K562 (cell line): ENCODE measurements at regions not wholly inside any gene's neighbourhood (a gene's known extent, or its start where the extent isn't known, plus 50 kb on each side); places are given as distances from the start of the nearest gene placed in this dataset.

ENCODE experiments used
- ATAC-seq: fragments of 200-7000 bp; cut with Tn5 transposase; 3 replicates; pipeline ENCODE4 v1.9.1; 2020; ENCODE audit warnings: moderate library complexity
- BruUV-seq: library from RNA; stranded (reverse); fragments of 400-500 nt; replicated peaks from 2 replicates; lab custom pipeline; 2021; lab: Mats Ljungman, UMichigan
- CTCF ChIA-PET: fragments of 300-600 bp; formaldehyde crosslinking; extraction: SDS; loops from one replicate; lab custom pipeline; 2021; ENCODE audit warnings: low intra/inter-chr PET ratio; lab: Yijun Ruan, JAX
- POLR2A ChIA-PET: fragments of 300-600, 350-650 bp; sonication (Branson Sonifier 250); formaldehyde crosslinking; extraction: SDS; loops from one replicate; lab custom pipeline; 2021; ENCODE audit warnings: antibody characterized with exemption, inconsistent platforms; lab: Yijun Ruan, JAX
- DNase-seq, 4 experiments: peaks; one replicate each; pipeline versions ENCODE4 v3.0.0 to v3.0.0-alpha.2; 2011 to 2018; ENCODE audit warnings: low spot score in 3 of 4, mixed read lengths in 3 of 4; ENCODE audit errors: extremely low read depth in 1 of 4
- FAIRE-seq: peaks from 2 replicates; lab custom pipeline; 2011; peaks lifted over from hg19 to GRCh38; lab: Jason Lieb, UNC
- H2AFZ ChIP-seq: 2 replicates; pipeline ENCODE4 v1.6.0; 2011; ENCODE audit warnings: low read depth, low read length, control low read depth, inconsistent platforms
- H3K27ac ChIP-seq: fragments of 200-600 bp; 3 replicates; pipeline ENCODE4 v1.8.0; 2011; ENCODE audit warnings: low read depth, mild to moderate bottlenecking, control low read depth, inconsistent platforms, low read length, moderate library complexity, mixed read lengths; ENCODE audit errors: extremely low read depth
- H3K27me3 ChIP-seq, 2 experiments: fragments of 300-600 bp in 1 of 2; 2 replicates in 1 of 2; 3 replicates in 1 of 2; pipeline versions ENCODE4 v1.6.0 to v1.8.0; 2011; ENCODE audit warnings: inconsistent platforms in 2 of 2, low read length in 2 of 2, mild to moderate bottlenecking in 1 of 2, mixed read lengths in 1 of 2, moderate library complexity in 1 of 2; ENCODE audit not compliant: control insufficient read depth in 2 of 2, insufficient read depth in 2 of 2
- H3K36me3 ChIP-seq: fragments of 300-600 bp; 3 replicates; pipeline ENCODE4 v1.8.0; 2011; ENCODE audit warnings: mild to moderate bottlenecking, low read length, inconsistent platforms; ENCODE audit not compliant: control insufficient read depth, insufficient read depth
- H3K4me1 ChIP-seq, 2 experiments: fragments of 200-600 bp in 1 of 2; replicated peaks in 1 of 2; 2 replicates in 1 of 2; 3 replicates in 1 of 2; pipeline versions ENCODE4 v1.5.1 to v1.8.0; 2011; ENCODE audit warnings: inconsistent platforms in 2 of 2, low read length in 2 of 2, mild to moderate bottlenecking in 1 of 2, mixed read lengths in 1 of 2, moderate library complexity in 1 of 2; ENCODE audit not compliant: control insufficient read depth in 2 of 2, insufficient read depth in 2 of 2
- H3K4me2 ChIP-seq: 2 replicates; pipeline ENCODE4 v1.6.1; 2011; ENCODE audit warnings: low read length, control low read depth, inconsistent platforms, mixed read lengths; ENCODE audit not compliant: insufficient read depth
- H3K4me3 ChIP-seq: fragments of 200-600 bp; sonication (generic), shearing (Covaris generic); 2 replicates; pipeline ENCODE4 v1.5.1; 2016; ENCODE audit warnings: control low read depth, inconsistent platforms
- H3K79me2 ChIP-seq: fragments of 200-600 bp; 3 replicates; pipeline ENCODE4 v1.8.0; 2011; ENCODE audit warnings: low read length, inconsistent platforms; ENCODE audit not compliant: control insufficient read depth, insufficient read depth
- H3K9ac ChIP-seq, 2 experiments: 2 replicates each; pipeline versions ENCODE4 v1.6.0 to v1.6.1; 2011; ENCODE audit warnings: low read depth in 2 of 2, low read length in 2 of 2, control low read depth in 1 of 2, inconsistent platforms in 1 of 2, mild to moderate bottlenecking in 1 of 2, mixed read lengths in 1 of 2; ENCODE audit not compliant: insufficient read depth in 1 of 2
- H3K9me1 ChIP-seq: one replicate; pipeline ENCODE4 v1.6.0; 2011; ENCODE audit warnings: inconsistent platforms, mild to moderate bottlenecking, low read length, moderate library complexity; ENCODE audit not compliant: control insufficient read depth, insufficient read depth
- H3K9me3 ChIP-seq: replicated peaks from 2 replicates; pipeline ENCODE4 v1.5.1; 2011; ENCODE audit warnings: low read depth, low read length, inconsistent platforms; ENCODE audit not compliant: control insufficient read depth, insufficient read depth
- H4K20me1 ChIP-seq: replicated peaks from 2 replicates; pipeline ENCODE4 v1.6.1; 2011; ENCODE audit warnings: low read length, inconsistent platforms, mixed read lengths; ENCODE audit not compliant: control insufficient read depth, insufficient read depth
- CHCHD3 ChIP-seq: fragments of 250-450 bp; sonication (Bioruptor Pico); IDR thresholded peaks from 2 replicates; pipeline ENCODE4 v2.1.2; 2022; ENCODE audit warnings: mild to moderate bottlenecking
- EGR1 ChIP-seq: fragments of 450-650 bp; conservative IDR thresholded peaks from 2 replicates; pipeline ENCODE4 v1.6.1; 2017; ENCODE audit warnings: mild to moderate bottlenecking
- FOXA3 ChIP-seq, 2 experiments: fragments of 450-650 bp in 1 of 2; sonication (generic) in 1 of 2; formaldehyde crosslinking; IDR thresholded peaks in 1 of 2; conservative IDR thresholded peaks in 1 of 2; 2 replicates each; pipeline versions ENCODE4 v1.4.0 to v1.8.0; 2020 to 2022; ENCODE audit warnings: mild to moderate bottlenecking in 2 of 2, missing genetic modification reagents in 1 of 2
- HNRNPLL ChIP-seq: fragments of 200-400 bp; formaldehyde crosslinking; IDR thresholded peaks from 2 replicates; pipeline ENCODE4 v1.6.1; 2017; ENCODE audit warnings: low read length, low read depth, mild to moderate bottlenecking; ENCODE audit not compliant: poor library complexity, severe bottlenecking
- LCOR ChIP-seq: sonication (generic); formaldehyde crosslinking; IDR thresholded peaks from 2 replicates; pipeline ENCODE4 v1.8.0; 2022; ENCODE audit warnings: mild to moderate bottlenecking, missing genetic modification reagents
- NCOA2 ChIP-seq, 2 experiments: fragments of 450-650 bp; IDR thresholded peaks; 2 replicates each; pipeline ENCODE4 v1.6.1; 2018; ENCODE audit warnings: mild to moderate bottlenecking in 2 of 2, moderate library complexity in 1 of 2; ENCODE audit not compliant: partially characterized antibody in 2 of 2
- NCOA4 ChIP-seq: fragments of 450-650 bp; IDR thresholded peaks from 2 replicates; pipeline ENCODE4 v1.6.1; 2018; ENCODE audit warnings: mild to moderate bottlenecking; ENCODE audit not compliant: partially characterized antibody
- NFE2 ChIP-seq: IDR thresholded peaks from 2 replicates; pipeline ENCODE4 v1.6.1; 2014; ENCODE audit warnings: antibody characterized with exemption, low read depth
- POLR2AphosphoS5 ChIP-seq: IDR thresholded peaks from 2 replicates; pipeline ENCODE4 v1.6.1; 2011; ENCODE audit warnings: mild to moderate bottlenecking, low read depth, low read length, moderate library complexity; ENCODE audit not compliant: control insufficient read depth, insufficient read depth
- ZNF124 ChIP-seq: sonication (generic); formaldehyde crosslinking; IDR thresholded peaks from 2 replicates; pipeline ENCODE4 v1.8.1; 2022; ENCODE audit warnings: missing genetic modification reagents
- ZNF431 ChIP-seq: sonication (generic); formaldehyde crosslinking; IDR thresholded peaks from 2 replicates; pipeline ENCODE4 v1.8.0; 2022; ENCODE audit warnings: mild to moderate bottlenecking, missing genetic modification reagents
- ZNF695 ChIP-seq: fragments of 450-650 bp; formaldehyde crosslinking; IDR thresholded peaks from 2 replicates; pipeline ENCODE4 v1.4.0; 2020; ENCODE audit warnings: mild to moderate bottlenecking, moderate library complexity
- WGBS: fragments of 100-300 bp; shearing (Covaris generic); methylation state at CpG from one replicate; pipeline ENCODE4 v1.1.6; 2016; ENCODE audit warnings: low coverage, mixed read lengths; ENCODE audit not compliant: insufficient coverage; ENCODE audit errors: missing lambda C conversion rate; 5-methylcytosine and 5-hydroxymethylcytosine counted together
- in situ Hi-C: fragments of 300-500 bp; cut with MboI; formaldehyde crosslinking; loops from 4 replicates; pipeline ENCODE4 v1.15.0; 2018; ENCODE audit warnings: inconsistent platforms, mixed read lengths
- intact Hi-C: fragments of 100-400 bp; cut with micrococcal nuclease; formaldehyde crosslinking; loops from 2 replicates; pipeline ENCODE4 v1.14.2; 2022
- TF ChIP-seq, protein P1 (sequence below): IDR thresholded peaks from 3 replicates; pipeline ENCODE4 v1.6.1; 2011; ENCODE audit warnings: borderline replicate concordance, mild to moderate bottlenecking, moderate library complexity; ENCODE audit not compliant: insufficient read length; ENCODE audit errors: extremely low read depth
- TF ChIP-seq, protein P2 (sequence below): sonication (generic); formaldehyde crosslinking; IDR thresholded peaks from 2 replicates; pipeline ENCODE4 v1.8.1; 2023; ENCODE audit warnings: mild to moderate bottlenecking, missing genetic modification reagents, moderate library complexity

DNA sequence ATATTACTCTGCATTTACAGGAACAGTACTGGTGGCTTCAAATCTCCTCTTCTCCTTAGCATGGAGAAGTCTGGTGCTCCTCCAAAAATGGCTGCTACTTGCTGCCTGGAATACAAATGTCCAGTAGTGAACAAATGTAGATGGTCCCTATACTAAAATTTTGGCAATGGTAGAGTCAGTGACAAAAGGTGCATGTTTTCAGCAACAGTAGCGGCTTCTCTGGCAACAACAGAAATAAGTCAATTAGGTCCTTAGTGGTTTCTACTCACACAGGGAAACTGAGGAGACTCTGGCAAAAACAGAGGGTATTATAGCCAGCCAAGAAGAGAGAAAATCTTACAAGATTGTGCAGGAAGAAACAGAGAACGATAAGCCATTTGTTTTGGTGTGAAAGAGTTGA, 1368.4 kb upstream of the ADGRL3 start:
- no peak overlapping the region for H3K9ac ChIP-seq
- FAIRE-seq (no peak), DNase-seq (no peak), ATAC-seq (no peak)
- no peak overlapping the region for H3K4me2 ChIP-seq
- ChIA-PET CTCF (no interaction called here), POLR2A (no interaction called here)
- no peak overlapping the region for H2AFZ ChIP-seq
- no peaks in the 10 kb centered on the region for H3K27me3 ChIP-seq
- no peaks in the 10 kb centered on the region for H3K9me1 ChIP-seq
- H3K79me2 ChIP-seq: no peaks in the 10 kb centered on the region
- H3K27ac ChIP-seq: no peak overlapping the region
- H3K4me3 ChIP-seq: no peak overlapping the region
- H4K20me1 ChIP-seq: no peaks in the 10 kb centered on the region
- no peaks in the 10 kb centered on the region for H3K36me3 ChIP-seq
- H3K9me3 ChIP-seq: no peaks in the 10 kb centered on the region; the same call in 1 of the 2 replicates
- intact Hi-C loops (no loop called here), in situ Hi-C loops (no loop called here)
- WGBS: 0% methylated on average over 1 of the region's 2 CpGs
- no peaks in the 10 kb centered on the region for H3K4me1 ChIP-seq
- no TSS peak for BruUV-seq
- no peak for TF ChIP-seq FOXA3 (CRISPR knock-in tag; conservative IDR thresholded peaks at IDR 0.05 in 1 of 2, IDR thresholded peaks at IDR 0.05 in 1 of 2)

DNA sequence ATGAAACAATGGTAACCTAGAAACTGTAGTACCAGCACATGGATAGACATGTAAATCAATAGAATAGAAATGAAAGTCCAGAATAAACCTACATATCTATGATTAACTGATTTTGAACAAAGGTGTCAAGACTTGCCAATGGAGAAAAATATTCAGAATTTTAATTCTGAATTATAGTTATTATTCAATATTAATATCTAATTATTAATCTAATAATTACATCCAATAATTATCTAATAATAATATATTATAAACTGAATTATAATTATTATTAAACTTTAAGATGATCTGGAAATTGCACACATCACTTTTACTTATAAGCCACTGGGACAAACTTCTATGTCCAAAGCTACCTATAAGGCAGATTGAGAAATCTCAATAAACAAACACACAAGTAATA, 1365.2 kb upstream of the ADGRL3 start:
- Histone ChIP-seq H3K4me3 (no peak overlapping the region), H3K79me2 (no peaks in the 10 kb centered on the region), H3K4me2 (no peak overlapping the region), H2AFZ (no peak overlapping the region), H3K27me3 (no peaks in the 10 kb centered on the region), H3K36me3 (no peaks in the 10 kb centered on the region), H3K9ac (no peak overlapping the region), H3K27ac (no peak overlapping the region), H3K9me1 (no peaks in the 10 kb centered on the region), H3K4me1 (no peaks in the 10 kb centered on the region), H3K9me3 (no peaks in the 10 kb centered on the region; the same call in 1 of the 2 replicates), H4K20me1 (no peaks in the 10 kb centered on the region)
- ChIA-PET CTCF (no interaction called here), POLR2A (no interaction called here)
- ATAC-seq (no peak), FAIRE-seq (no peak), DNase-seq (no peak)
- intact Hi-C loops: no loop called here
- no TSS peak for BruUV-seq
- in situ Hi-C loops: no loop called here
- TF ChIP-seq ZNF695: no peak
- no peak for TF ChIP-seq LCOR (CRISPR knock-in tag)
- TF ChIP-seq ZNF431: no peak
- no peak for TF ChIP-seq EGR1
- no peak for TF ChIP-seq POLR2AphosphoS5
- no peak for TF ChIP-seq NCOA4
- no peak for TF ChIP-seq CHCHD3 (CRISPR knock-in tag)
- TF ChIP-seq, protein P1, sequence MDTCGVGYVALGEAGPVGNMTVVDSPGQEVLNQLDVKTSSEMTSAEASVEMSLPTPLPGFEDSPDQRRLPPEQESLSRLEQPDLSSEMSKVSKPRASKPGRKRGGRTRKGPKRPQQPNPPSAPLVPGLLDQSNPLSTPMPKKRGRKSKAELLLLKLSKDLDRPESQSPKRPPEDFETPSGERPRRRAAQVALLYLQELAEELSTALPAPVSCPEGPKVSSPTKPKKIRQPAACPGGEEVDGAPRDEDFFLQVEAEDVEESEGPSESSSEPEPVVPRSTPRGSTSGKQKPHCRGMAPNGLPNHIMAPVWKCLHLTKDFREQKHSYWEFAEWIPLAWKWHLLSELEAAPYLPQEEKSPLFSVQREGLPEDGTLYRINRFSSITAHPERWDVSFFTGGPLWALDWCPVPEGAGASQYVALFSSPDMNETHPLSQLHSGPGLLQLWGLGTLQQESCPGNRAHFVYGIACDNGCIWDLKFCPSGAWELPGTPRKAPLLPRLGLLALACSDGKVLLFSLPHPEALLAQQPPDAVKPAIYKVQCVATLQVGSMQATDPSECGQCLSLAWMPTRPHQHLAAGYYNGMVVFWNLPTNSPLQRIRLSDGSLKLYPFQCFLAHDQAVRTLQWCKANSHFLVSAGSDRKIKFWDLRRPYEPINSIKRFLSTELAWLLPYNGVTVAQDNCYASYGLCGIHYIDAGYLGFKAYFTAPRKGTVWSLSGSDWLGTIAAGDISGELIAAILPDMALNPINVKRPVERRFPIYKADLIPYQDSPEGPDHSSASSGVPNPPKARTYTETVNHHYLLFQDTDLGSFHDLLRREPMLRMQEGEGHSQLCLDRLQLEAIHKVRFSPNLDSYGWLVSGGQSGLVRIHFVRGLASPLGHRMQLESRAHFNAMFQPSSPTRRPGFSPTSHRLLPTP: no peak
- TF ChIP-seq, protein P2, sequence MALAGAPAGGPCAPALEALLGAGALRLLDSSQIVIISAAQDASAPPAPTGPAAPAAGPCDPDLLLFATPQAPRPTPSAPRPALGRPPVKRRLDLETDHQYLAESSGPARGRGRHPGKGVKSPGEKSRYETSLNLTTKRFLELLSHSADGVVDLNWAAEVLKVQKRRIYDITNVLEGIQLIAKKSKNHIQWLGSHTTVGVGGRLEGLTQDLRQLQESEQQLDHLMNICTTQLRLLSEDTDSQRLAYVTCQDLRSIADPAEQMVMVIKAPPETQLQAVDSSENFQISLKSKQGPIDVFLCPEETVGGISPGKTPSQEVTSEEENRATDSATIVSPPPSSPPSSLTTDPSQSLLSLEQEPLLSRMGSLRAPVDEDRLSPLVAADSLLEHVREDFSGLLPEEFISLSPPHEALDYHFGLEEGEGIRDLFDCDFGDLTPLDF (CRISPR knock-in tag): no peak
- no peak for TF ChIP-seq NCOA2 (IDR thresholded peaks at IDR 0.05; ENCODE audit: partially characterized antibody in 2 of 2)
- no peak for TF ChIP-seq NFE2
- TF ChIP-seq HNRNPLL: no peak
- TF ChIP-seq ZNF124 (CRISPR knock-in tag): no peak
